GM03348 (cell line): ENCODE measurements at regions not wholly inside any gene's neighbourhood (a gene's known extent, or its start where the extent isn't known, plus 50 kb on each side); places are given as distances from the start of the nearest gene placed in this dataset.
A peak's percentile ranks its signal among the peaks of the same experiment; 100 is the strongest.

ENCODE experiments used
- DNase-seq: peaks from one replicate; pipeline ENCODE4 v3.0.0; 2012; ENCODE audit warnings: low spot score

DNA sequence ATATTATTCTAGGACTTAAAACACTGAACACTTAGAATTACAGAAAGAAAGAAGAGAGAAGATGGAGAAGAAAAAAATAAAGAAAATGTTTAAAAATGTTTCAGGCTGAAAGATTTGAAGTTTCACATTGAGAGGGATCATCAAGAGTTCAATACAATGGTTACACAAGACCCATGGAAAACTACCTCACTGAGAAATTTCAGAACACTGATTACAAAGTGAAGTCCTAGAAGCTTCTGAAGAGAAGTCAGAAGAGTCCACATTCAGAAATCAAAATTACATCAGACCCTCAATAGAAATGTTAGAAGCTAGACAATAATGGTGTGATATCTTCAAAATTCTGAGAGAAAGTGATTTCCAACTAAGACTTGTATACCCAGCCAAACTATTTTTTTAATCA is 196.1 kb downstream of the MACC1 start:
- no peak for DNase-seq

DNA sequence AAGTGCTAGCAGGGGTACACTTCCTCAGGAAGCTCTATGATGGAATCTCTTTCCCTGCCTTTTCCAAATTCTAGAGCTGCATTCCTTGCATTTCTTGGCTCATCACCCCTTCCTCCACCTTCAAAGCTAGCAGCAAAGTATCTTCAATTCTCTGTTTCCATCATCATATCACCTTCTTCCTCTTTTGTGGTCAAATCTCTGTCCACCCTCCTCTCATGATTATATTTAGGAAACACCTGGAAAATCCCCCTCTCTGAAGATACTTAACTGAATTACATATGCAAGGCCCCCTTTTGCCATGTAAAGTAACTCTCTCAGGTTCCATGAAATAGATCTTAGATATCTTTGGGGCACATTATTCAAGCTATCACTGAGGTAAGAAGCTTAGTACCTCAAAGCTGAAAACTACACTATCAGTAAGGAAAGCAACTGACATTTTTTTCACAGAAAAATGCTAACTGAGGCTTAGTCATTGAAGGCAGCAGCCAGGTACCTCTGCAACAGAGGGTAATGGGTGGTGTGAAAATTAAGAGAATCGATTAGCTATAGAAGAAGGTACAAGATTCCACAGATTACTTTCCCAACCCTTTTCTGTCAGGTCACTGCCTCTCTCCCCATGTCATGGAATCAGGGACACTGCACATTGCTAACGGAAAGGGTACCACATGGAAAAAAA is 197.3 kb downstream of the MACC1 start:
- DNase-seq: no peak

DNA sequence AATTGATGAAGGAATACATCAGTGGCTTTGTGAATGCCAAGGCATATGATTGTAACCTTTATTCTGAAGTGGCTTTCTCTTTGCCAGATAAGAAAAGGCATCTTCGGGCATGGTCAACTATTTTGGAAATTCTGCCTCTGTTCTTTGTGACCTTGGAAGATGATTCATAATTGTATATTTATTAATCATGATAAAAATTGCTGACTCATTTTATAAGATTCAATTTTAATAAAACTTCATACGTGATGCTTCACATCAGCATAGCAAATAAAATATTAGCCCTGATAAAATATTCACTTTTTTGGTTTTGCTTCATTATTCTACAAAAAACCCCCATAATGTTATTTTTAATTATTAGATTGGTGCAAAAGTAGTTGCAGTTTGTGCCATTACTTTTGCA is 200.5 kb downstream of the MACC1 start:
- no peak for DNase-seq

DNA sequence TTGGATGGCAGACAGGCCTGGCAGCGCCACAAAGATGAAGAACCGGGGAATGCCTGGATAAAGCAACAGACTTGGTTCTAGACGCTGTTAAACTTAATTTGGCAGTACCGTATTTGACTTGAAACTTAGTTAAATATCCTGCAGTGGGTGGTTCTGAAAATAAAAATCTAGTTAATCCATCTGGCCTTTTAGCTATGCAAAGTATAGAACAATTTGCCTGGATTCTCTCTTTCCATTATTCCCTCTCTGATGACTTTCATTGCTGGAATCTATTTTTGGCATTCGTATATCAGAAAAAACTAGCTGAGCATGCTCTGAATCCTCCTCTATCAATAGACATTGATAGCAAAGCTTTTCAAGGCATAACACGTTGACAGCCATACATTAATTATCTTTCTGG is 203.6 kb downstream of the MACC1 start:
- no peak for DNase-seq

DNA sequence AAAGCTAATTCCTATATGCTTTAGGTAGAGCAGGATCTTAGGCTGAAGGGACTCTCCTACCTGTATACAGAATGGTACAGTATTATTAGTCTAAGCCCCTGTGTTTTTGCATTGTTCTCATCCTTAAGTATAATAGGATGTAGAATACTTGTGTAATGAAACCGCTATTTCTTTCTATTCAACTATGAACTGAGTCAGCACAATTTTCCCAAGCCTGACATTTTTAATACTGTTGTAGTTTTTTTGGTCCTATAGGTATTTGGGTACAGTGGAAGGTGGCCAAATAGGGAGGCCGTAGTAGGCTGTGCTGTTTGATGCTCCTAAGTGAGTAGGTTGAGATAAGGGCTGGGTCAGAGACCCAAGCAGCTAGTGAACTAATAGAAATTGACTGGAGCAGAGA is 205.1 kb downstream of the MACC1 start:
- no peak for DNase-seq

DNA sequence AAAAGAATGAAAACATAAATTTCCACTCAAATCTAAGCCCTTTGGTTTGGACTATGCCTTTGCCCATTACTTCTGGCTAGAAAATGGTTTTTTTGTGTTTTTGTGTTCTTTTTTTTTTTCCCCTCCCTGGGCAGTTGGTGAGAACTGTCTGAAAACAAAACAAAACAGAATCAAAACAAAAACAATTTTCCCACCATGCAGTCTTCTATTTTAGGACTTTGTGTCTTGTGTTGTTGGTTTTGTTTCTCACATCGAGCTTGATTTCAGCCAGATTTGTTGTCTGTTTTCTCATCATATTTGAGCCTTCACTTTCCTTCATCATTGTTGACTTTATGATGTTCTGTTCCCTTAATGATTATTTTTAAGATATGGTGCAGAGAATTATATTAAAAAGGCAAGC is 206.3 kb downstream of the MACC1 start:
- no peak for DNase-seq

DNA sequence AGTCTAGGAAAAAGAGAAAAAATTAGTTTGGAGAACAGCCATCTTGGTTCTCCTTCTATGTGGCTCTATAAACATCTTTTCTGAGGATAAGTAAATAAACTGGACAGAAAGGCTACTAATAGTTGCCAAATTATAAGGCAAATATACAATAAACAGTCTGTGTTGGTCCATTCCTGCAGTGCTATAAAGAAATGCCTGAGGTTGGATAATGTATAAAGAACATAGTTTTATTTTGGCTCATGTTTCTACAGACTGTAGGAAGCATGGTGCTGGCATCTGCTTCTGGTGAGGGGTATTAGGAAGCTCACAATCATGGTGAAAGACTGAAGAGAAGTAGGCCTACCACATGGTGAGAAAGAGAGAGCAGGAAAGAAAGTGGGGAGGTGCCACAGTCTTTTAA is 209.7 kb downstream of the MACC1 start:
- DNase-seq: no peak

DNA sequence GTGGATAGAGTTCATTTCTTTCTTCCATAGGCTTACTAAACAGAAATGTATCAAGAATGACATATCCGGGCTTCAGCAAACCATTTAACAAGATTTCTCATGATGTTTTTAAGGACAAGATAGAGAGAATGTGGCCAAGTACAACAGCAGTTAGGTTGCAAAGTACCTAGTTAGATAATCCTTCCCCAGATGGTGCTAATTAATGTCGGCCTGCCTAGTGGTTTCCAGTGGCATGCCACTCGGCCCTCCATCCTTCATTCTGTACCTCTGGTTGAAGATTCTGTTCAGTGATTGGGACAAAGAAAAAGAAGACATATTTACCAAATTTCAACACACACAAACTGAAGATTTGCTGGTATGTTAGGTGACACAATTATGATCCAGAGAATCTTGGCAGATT is 212.1 kb downstream of the MACC1 start:
- no peak for DNase-seq

DNA sequence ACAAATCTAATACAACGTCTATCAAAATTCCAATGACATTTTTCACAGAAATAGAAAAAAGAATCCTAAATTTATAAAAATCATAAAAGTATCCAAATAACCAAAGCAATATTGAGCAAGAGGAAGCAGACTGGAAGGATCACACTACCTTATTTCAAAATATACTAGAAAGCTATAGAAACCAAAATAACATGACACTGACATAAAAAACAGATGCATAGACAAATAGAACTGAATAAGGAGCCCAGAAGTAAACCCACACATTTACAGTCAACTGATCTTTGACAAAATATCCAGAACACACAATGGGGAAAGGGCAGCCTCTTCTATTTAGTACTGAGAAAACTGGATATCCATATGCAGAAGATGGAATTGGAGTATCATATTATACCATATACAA is 217.5 kb downstream of the MACC1 start:
- DNase-seq: no peak

DNA sequence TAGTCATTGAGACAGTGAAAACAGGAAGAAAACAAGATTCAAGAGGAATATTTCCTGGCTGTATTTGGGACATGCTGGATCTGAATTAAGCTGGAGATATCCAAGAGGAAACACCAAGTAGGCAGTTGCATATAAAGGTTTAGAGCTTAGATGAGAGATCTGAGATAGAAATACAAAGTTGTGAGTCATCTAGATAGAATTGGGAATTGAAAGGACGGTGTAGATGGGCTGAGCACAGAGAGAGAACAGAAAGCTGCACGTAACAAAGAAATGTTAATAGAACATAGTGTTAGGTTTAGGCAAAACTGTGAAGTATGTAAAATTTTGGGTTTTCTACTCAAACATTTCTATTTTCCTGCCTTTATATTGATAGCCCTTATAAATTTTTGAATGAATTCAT is 218.5 kb upstream of the TMEM196 start:
- no peak for DNase-seq

DNA sequence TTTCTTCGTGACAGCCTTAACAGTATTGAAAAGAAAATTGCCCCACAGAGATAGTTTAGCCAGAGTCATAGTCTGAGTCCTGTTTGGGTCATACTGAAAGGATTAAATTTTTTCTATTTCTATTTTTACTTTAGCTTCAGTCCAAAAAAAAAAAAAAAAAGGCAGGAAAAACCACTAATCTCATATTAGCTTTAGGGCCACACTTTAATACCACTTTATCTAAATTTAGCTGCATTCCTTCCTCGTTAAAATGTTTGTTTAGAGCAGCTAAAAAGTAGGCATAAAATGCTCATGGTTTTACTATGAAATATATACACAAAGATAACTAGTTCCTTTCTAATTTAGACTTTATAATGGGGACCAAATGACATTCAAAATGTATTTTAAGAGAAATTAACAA is 216.5 kb upstream of the TMEM196 start:
- DNase-seq: no peak

DNA sequence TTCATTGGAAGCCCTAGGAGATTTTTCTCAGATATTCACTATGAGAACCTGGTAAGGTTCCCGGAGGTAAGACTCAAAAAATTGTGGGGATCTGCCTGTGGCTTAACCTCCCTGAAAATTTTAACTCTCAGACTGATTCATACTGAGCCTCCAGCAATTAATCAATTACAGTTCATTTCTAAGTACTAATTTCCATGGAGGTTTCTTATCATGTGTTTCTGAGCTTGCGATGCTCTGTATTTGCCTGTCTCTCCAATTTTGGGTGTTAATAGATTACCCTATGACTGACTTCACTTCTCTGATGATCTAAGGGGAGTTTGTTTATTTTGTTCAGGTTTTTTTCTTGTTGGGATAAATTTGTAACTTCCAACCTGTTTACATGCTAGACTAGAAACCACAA is 215.4 kb upstream of the TMEM196 start:
- DNase-seq: no peak

DNA sequence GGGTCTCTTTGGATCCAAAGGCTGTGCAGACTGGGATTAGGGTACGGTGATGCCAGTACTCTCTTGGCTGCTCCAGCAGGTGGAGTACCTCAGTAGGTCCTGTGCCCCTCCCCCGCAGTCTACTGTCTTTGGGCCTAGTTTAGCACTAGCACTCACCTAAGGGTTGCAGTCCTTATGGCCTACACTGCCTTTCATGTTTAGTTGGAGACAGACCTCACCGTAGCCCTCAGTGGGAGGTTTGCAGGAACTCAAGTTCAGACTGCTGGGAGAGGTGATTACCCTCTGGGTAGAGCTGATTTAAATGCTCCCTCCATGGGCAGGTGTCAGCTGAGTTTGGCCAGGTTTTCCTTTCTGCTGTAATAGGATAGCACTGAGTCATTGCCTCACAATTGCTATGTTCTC is 210.8 kb upstream of the TMEM196 start:
- no peak for DNase-seq

DNA sequence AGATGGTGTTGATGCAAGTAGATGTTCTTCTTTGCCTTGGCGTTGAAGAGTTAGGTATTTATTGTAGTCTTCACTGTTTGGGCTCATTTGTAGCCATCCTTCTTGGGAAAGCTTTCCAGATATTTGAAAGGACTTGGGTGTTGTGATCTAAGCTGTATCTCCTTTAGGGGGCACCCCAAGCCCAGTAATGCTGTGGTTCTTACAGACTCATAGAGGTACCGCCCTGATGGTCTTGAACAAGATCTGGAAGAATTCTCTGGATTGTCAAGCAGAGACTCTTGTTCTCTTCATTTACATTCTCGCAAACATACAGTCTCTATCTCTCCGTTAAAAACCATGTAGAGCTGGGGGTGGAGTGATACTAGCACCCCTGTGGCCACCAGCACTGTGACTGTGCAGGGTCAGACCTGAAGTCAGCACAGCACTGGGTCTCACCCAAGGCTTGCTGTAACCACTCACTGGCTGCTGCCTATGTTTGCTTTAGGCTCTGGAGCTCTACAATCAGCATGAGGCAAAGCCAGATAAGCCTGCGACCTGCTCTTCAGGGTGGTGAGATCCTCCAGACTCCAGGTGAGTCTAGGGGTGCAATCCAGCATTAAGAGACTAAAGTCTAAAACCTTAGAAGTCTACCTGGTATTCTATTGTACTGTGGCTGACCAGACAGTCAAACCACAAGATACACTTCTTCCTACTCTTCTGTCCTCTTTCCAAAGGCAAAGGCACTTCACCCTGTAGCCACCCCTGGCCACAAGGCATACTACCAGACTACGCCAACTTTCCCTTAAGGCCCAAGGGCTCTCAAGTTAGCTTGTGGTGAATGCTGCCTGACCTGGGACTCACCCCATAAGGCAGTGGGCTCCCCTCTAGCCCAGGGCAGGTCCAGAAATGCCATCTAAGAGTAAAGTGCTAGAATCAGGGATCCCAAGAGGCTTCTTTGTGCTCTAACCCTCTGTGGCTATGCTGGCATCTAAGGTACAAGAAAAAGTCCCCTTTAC is 209.7 kb upstream of the TMEM196 start:
- DNase-seq: no peak

DNA sequence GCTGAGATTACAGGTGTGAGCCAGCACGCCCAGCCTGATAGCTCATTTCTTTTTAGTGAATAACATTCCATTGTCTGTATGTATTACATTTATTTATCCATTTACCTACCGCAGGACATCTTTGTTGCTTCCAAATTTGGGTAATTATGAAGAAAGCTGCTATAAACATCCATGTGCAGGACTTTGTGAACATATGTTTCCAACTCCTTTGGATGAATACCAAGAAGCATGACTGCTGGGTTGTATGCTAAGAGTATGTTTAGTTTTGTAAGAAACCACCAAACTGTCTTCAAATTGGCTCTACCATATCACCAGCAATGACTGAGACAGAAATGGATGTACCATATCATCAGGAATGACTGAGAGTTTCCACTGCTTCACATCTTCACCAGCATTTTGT is 200.2 kb upstream of the TMEM196 start:
- DNase-seq: no peak

DNA sequence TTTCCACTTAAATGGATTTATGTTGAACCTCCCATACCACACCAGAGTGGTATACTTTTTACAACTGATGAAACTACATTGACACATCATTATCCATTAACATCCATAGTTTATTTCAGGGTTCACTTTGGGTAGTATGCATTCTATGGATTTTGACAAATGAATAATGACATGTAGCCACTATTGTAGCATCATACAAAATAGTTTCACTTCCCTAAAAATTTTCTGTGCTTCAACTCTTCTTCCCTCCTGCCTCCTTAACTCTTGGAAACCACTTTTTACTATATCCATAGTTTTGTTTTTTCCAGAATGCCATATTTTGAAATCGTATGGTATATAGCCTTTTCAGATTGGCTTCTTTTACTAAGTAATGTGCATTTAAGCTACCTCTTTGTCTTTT is 199.5 kb upstream of the TMEM196 start:
- DNase-seq: no peak

DNA sequence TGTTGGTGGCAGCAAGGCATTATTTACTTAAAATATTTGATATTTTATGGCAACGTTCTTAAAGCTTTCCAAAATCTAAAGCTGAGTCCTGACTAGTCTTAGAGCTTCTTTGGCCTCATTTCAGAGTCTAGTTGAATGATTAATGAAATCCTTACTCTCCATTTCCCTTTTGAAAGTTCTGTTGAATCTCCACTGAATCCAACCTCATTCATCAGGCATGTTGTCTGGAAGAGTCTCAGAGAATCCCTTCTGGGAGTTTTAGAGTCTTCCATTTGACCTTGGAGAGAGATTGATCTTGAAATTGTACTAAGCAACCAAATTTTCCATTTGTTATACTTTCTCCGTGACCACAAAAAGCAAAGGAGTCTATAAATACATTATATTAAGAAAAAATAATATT is 198.5 kb upstream of the TMEM196 start:
- DNase-seq: no peak

DNA sequence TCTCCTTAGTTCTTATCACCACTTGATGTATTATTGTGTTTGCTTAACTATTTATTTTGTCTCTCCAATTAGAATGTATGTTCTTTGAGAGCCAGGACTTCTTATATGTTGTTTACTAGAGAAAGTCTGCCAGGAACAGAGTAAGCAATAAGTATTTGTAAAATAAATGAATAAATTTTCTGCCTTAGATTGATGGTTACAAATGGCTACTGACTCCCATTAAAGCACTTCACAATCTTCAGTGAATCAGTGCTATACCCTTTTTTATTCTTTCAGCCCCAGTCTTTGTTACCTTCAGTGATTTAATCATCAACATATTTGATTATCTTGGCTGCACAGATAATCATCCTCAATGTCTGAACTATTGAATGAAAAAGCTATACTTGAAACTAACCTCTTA is 197.1 kb upstream of the TMEM196 start:
- no peak for DNase-seq

DNA sequence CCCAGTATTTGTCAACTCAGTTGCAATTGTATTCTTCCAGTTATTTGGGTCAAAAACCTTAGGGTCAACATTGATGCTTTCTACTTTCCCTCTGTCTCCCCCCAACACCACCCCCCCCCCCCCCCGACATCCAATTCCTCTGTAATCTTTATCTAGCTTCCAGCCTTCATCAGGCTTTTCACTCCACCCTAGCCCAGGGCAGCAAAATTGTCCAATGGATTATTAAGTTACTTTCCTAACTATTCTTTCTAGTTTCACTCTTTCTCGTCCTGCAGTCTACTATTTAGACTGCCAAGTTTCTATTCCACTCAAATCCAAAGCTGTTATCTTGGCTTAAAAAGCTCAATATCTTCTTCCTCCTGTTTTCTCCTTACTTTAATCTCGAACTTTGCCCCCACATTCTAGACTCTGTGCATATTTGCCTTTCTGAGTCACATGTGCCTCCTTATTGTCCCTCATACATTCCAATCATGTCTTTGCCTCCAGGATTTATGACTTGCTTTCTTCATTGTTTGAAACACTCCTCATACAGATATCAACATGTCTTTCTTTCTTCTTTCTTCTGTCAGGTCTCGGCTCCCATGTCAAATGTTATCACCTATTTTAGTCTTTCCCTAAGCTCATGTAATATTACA is 196.6 kb upstream of the TMEM196 start:
- DNase-seq: peak; percentile 24

DNA sequence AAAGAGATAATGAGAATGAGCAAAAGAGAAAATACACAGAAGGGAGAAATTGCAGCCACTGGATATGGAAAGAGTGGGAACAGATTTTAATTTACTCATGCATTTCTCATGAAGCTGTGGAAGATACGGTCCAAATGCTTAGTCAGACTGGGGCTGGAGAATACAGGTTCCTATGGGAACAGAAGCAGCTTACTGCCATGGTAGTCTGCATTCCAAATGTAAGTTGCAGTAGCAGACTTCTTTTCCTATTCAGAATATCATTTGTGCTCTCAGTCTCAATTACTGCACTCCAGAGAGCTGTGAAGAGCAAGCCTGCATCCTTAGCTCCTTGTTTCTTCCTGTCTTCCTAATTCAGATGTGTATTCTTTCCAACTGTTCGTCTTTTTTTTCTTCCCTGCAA is 190.8 kb upstream of the TMEM196 start:
- DNase-seq: peak; percentile 46

DNA sequence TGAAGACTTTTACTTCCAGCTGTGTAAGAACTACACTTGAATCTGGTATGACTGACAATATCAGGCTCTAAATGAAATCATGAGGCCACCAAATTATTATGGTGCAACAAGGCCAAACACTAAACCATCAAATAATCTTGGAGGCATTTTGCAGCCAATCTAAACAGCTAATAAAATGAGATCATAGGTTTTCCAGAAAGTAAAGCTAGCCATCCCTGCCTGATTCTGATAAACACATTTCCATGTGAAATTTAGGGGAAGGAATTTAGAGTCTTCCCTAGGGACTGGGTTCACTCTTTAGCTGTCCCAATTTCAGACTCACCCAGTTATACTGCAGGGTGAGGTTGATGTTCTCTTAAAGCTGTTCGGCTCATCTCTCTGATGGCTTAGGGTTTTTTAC is 190.3 kb upstream of the TMEM196 start:
- DNase-seq: no peak

DNA sequence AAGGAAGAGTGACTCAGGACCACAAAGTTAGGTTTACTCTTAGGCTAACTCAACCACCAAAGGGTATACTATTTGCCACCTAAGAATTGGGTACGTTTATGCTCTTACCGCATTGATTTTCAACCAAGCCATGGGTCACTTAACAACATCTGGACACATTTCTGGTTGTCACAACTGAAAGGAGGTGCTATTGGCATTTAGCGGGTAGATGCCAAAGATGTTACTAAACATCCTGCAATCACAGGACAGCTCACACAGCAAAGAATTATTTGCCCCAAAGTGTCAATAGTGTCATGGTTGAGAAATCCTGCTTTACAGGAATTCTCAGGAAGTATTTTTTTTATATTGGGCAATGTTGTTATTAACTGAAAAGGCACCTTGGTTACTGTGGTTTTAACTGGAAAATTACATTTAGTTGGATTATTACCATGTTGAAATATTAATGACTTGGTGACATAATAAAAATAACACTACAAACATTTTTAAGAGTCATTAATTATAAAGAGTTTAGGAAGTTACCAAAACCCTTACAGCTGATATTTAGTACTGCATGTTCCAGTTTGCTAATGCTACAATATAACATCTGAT is 185.0 kb upstream of the TMEM196 start:
- peak; percentile 64 for DNase-seq

DNA sequence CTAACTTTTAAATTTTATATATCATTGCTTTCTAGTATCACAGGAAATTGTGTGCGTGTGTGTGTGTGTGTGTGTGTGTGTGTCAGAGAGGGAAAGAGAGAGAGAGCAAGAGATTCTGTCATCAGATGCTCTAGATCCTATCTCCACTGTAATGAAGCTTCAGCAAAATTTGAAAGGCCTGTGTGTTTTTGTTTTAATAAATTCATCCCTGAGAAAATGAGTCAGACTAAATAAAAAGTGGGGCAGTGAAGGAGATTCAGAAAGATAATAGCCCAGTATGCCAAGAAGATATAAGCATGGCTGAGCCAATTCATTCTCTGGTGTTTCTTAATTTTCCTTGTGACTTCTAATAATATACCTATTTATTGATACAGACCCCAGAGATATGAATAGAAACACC is 184.2 kb upstream of the TMEM196 start:
- DNase-seq: peak; percentile 18
